AG04450 (cell line): ENCODE measurements at regions not wholly inside any gene's neighbourhood (a gene's known extent, or its start where the extent isn't known, plus 50 kb on each side); places are given as distances from the start of the nearest gene placed in this dataset.

Experiments used
- CTCF ChIA-PET: fragments of 300-600, 350-600 bp; formaldehyde crosslinking; extraction: SDS; loops from one replicate; lab custom pipeline; 2022; ENCODE audit warnings: antibody characterized with exemption, inconsistent platforms; lab: Charles Lee
- POLR2A ChIA-PET: fragments of 350-600 bp; formaldehyde crosslinking; extraction: SDS; loops from one replicate; lab custom pipeline; 2021; ENCODE audit warnings: antibody characterized with exemption, inconsistent platforms; lab: Yijun Ruan, JAX
- DNase-seq: peaks from one replicate; pipeline ENCODE4 v3.0.0-alpha.2; 2011; ENCODE audit warnings: low read depth, low spot score
- H3K27ac ChIP-seq: one replicate; pipeline ENCODE4 v1.5.1; 2012; ENCODE audit warnings: low read depth, low read length, control low read depth
- H3K27me3 ChIP-seq: one replicate; pipeline ENCODE4 v1.6.0; 2012; ENCODE audit warnings: low read length; ENCODE audit not compliant: control insufficient read depth, insufficient read depth
- H3K4me3 ChIP-seq: 2 replicates; pipeline ENCODE4 v1.5.1; 2011; ENCODE audit warnings: mild to moderate bottlenecking, low read depth, low read length, control low read depth
- H3K9me3 ChIP-seq: 2 replicates; pipeline ENCODE4 v1.5.1; 2012; ENCODE audit warnings: low read length; ENCODE audit not compliant: control insufficient read depth, insufficient read depth
- TF ChIP-seq, protein P1 (sequence below): IDR thresholded peaks from 2 replicates; pipeline ENCODE4 v1.5.1; 2011; ENCODE audit warnings: low read depth, low read length, control low read depth, inconsistent platforms

DNA sequence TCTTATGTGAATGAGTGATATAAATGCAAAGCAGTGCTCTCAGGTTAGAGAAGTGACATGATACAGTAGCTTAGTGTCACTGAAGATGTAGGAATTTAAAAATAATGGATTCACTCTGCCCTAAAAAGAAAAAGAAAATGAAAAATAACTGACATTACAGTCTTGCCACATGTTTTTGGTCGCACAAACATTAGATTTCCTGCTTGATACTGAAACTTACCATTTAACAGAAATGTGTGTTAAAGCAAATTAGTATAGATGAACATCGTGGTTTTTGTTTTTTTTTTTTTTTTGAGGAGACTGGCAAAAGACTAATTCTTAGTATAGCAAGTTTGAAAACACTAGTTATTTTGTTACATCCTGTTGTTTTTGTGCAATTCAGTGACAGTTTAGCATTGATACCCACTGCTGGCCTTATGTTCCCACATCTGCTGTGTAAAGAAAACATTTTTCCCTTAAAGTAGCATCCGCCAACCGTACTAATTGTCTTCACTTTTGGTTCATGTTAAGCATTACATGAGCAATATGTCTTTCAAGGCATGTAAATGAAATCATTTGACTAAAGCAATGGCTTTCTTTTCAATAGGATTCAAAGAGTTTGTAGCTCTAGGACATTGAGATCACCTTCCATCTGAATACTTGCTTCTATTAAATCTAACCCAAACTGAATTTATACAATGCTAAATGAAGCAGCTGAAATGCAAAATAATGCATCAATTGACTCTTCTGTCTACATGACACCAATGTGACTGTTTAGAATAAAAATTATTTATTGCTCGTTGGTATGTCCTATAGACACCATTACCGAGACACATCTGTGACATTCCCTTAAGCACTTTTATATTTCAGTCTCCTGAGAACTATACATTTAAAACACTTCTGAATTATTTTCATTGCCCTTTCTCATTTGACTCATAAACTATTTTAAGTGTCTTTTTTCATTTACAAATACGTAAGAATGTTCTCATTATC, 859.1 kb downstream of the MAT2B start:
- H3K4me3 ChIP-seq = no peak overlapping the region
- H3K9me3 ChIP-seq = no peaks in the 10 kb centered on the region
- no peaks in the 10 kb centered on the region for H3K27me3 ChIP-seq
- CTCF ChIA-PET = no interaction called here
- DNase-seq = no peak
- H3K27ac ChIP-seq = no peak overlapping the region
- POLR2A ChIA-PET = no interaction called here
- TF ChIP-seq, protein P1, sequence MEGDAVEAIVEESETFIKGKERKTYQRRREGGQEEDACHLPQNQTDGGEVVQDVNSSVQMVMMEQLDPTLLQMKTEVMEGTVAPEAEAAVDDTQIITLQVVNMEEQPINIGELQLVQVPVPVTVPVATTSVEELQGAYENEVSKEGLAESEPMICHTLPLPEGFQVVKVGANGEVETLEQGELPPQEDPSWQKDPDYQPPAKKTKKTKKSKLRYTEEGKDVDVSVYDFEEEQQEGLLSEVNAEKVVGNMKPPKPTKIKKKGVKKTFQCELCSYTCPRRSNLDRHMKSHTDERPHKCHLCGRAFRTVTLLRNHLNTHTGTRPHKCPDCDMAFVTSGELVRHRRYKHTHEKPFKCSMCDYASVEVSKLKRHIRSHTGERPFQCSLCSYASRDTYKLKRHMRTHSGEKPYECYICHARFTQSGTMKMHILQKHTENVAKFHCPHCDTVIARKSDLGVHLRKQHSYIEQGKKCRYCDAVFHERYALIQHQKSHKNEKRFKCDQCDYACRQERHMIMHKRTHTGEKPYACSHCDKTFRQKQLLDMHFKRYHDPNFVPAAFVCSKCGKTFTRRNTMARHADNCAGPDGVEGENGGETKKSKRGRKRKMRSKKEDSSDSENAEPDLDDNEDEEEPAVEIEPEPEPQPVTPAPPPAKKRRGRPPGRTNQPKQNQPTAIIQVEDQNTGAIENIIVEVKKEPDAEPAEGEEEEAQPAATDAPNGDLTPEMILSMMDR = no peak

DNA sequence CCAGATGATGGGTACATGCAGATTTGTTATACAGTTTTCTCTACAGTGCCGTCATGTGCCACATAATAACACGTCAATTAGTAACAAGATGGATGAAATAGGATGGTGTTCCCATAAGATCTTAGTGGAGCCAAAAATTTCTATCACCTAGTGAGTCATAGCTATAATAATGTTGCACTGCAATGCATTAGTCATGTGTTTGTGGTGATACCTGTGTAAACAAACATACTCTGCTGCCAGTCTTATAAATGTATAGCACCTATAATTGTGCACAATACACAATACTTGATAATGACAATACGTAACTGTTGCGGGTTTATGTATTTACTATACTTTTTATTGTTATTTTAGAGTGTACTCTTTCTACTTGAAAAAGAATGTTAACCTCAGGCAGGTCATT, 865.4 kb downstream of the MAT2B start:
- ChIA-PET POLR2A (no interaction called here), CTCF (no interaction called here)
- TF ChIP-seq, protein P1 = no peak
- Histone ChIP-seq H3K9me3 (no peaks in the 10 kb centered on the region), H3K27me3 (no peaks in the 10 kb centered on the region), H3K4me3 (no peak overlapping the region), H3K27ac (no peak overlapping the region)
- DNase-seq = no peak

DNA sequence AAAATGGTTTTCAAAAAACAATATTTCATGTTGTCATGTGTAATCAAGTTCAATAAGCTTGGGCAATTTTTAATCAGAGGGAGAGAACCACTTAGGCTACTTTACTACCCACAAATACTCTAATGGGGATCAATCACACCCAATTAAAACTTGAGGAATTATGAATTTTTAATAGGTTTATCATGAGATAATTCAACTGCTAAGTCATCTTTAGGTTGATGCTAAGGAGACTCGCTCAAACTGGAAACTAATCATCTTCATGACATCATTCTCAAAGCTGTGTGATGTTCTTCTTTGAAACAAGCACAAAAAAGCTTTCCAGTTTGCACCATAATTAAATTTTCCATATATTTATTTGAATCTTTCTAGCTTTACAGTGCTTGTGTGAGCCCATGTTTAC, 867.5 kb downstream of the MAT2B start:
- TF ChIP-seq, protein P1 = no peak
- H3K27ac ChIP-seq = no peak overlapping the region
- H3K4me3 ChIP-seq = no peak overlapping the region
- ChIA-PET CTCF (interaction anchor here (0.7 kb wide), 1 partner anchor 131 kb away, joined by 3 read pairs; no protein-coding TSS in a partner anchor), POLR2A (no interaction called here)
- H3K27me3 ChIP-seq = no peaks in the 10 kb centered on the region
- H3K9me3 ChIP-seq = no peaks in the 10 kb centered on the region
- no peak for DNase-seq

DNA sequence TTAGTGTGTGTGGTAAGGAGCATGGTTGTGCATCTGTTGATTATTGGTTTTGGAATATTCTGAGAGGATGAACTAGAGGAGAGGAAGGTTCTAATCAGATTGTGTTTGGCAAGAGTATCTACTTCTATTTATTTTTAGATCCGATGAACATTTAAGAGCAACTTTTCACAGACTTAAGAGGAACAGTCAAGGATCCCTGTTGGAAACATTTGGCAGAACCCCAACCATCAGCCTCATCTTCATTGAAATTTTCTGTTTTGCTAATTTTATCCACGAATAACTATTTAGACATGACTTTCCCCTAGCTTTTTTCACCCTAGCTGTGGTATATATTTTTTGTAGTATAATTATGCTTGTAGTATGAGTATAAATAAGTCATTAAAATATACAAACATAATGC, 868.5 kb downstream of the MAT2B start:
- Histone ChIP-seq H3K27me3 (no peaks in the 10 kb centered on the region), H3K4me3 (no peak overlapping the region), H3K9me3 (no peaks in the 10 kb centered on the region), H3K27ac (no peak overlapping the region)
- TF ChIP-seq, protein P1 = no peak
- no peak for DNase-seq
- ChIA-PET POLR2A (no interaction called here), CTCF (no interaction called here)

DNA sequence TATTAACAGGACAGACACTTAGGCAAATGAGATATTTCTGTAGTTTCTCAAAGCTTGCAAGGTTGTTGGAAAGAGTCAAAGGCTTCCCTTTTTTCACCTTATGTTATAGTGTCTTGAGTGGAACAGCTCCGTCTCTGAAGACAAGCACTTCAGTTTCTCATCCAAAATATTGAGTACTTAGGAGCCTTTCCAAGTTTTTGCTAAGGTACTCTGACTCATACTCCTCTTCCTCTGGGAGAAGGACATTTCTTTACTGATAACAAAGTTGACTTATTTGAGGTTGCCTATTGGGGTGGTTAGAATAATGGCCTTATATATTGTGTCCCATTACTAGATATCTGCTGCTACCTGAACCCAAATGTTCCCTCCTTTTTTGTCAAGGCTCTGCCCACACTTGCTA, 869.6 kb downstream of the MAT2B start:
- CTCF ChIA-PET = no interaction called here
- TF ChIP-seq, protein P1 = no peak
- no peak overlapping the region for H3K4me3 ChIP-seq
- H3K27ac ChIP-seq = no peak overlapping the region
- no peaks in the 10 kb centered on the region for H3K9me3 ChIP-seq
- no peaks in the 10 kb centered on the region for H3K27me3 ChIP-seq
- POLR2A ChIA-PET = no interaction called here
- no peak for DNase-seq
